GM04503 (cell line): ENCODE measurements at regions not wholly inside any gene's neighbourhood (a gene's known extent, or its start where the extent isn't known, plus 50 kb on each side); places are given as distances from the start of the nearest gene placed in this dataset.

ENCODE experiments used
- DNase-seq: peaks from one replicate; pipeline ENCODE4 v3.0.0-alpha.2; 2012; ENCODE audit warnings: low read depth

GRCh38 chr10:57535306-57535705, 732.4 kb downstream of the IPMK start:
- no peak for DNase-seq

GRCh38 chr10:57513637-57514036, 754.1 kb downstream of the IPMK start:
- DNase-seq, result no peak

- no peak for DNase-seq
Observed at GRCh38 chr10:57507788-57508187, 759.9 kb downstream of the IPMK start.

DNA sequence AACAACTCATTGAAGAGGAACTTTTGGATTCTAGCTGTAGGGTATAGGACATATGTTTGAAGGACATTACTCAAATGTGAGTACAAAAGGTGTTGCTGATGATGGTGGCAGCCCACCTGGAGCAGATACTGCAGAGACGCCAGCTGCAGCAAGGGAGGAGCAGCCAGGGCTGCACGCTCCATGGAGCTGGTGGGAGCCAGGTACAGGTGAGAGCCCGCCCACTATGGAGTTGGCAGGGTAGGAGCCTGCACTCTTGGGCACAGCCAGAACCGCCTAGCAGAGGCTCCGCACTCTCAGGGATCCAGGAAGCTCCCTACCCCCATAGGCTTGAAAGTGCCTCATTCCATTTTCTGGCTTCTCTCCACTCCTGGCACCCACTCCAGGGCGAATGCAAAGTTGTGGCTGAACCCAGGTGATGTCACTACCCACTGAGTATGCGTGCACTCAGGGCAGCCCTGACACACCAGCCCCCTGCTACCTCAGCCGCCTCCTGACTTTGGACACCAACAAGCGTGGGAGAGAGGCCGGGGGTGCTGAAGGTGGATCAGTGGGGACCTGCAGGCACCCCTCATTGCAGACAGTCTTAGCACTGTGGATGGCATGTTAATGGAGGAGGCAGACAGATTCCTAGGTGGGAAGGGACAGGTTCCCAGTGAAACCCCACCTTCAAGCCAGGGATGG, 761.1 kb downstream of the IPMK start:
- DNase-seq, result no peak

DNA sequence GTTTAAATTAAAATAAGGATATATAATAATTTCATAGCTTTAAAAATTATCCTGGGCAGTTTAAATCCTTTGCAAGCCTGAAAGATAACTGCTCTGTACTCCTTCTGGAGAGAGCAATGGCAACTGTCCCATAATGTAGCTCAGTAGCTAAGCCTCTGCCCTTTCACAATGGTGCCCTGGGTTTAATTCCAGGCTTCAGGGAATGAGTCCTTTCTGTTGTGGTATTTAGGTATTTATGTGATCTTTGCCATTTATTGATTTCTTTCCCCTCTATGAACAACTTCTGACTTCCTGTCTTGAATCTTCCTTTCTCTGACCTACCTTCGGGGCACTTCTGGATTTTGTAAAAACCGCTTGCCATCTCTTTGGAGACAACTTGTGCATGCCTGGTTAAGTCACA, 773.2 kb downstream of the IPMK start:
- no peak for DNase-seq

- DNase-seq, result no peak
Observed at GRCh38 chr10:57482259-57482658, 785.4 kb downstream of the IPMK start.

- no peak for DNase-seq
Observed at GRCh38 chr10:57472823-57473619, 794.7 kb downstream of the IPMK start.

DNA sequence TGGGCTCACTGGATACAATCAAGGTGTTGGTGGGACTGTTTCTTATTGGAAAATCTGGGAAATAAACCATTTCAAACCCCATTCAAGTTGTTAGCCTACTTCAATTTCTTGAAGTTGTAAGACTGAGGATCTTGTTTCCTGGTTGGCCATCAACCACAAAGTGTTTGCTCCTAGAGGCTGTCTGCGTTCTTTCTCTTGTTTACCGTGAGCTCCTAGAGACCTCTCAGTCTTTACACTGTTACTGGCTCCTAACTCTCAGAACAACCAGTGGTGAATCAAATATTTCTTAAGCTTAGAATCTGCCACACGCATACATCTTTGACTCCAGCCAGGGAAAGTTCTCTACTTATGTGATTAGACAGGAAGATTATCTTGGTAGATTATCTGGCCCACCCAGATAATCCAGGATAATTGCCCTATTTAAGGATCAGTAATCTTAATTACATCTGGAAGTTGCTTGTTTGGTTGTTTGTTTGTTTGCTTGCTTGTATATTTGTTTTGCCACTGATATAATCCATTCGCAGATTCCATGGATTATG, 798.7 kb downstream of the IPMK start:
- DNase-seq, result no peak

DNA sequence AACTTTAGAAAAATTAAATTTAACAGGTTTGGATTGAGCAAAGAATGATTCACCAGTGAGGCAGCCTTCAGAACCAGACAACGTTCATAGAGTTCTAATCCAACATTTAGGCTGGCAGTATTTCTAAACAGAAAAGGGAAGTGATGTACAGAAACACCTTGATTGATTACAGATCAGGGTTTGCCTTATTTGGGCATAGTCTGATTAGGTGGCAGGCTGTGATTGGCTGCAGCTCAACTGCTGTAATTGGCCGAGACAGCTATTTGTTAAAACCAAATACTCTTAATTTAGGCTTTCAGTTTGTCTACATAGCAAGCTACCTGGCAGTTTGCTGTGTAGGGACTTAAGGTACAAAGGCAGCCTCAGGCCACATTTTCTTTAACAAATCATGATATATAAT, 802.5 kb downstream of the IPMK start:
- DNase-seq, result no peak

GRCh38 chr10:57460540-57460939, 807.2 kb downstream of the IPMK start:
- no peak for DNase-seq

- DNase-seq, result no peak
Observed at GRCh38 chr10:57457972-57458512, 809.7 kb downstream of the IPMK start.

DNA sequence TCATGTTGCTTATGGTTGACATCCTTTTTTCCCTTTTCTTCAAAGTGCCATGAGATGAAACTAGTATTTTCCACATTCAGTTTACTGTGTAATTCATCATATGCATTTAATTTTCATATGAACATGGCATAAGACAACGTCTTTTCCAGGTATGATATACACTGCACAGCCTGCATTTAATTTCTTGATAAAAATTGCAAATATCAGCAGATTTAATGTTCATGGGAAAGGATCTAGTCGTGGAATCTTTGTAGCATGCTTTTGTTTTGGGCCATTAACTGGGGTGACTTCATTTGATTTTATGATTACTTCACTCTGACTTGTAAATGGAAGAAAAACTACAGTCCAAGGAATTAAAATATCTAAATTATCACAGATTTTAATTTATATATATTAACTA, 837.3 kb downstream of the IPMK start:
- no peak for DNase-seq

GRCh38 chr10:57420881-57421280, 846.8 kb downstream of the IPMK start:
- DNase-seq, result no peak

DNA sequence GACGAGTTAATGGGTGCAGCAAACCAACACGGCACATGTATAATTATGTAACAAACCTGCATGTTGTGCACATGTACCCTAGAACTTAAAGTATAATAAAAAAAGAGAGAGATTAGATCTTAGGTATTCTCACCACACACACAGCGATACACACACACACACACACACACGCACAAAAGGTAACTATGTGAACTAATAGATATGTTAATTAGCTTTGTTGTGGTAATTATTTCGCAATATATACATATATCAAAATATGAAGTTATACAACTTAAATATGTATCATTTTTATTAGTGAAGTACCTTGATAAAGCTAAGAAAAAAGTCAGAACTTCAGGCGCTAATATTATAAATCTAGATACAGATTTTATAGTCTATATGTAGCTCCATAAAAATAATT, 849.2 kb downstream of the IPMK start:
- no peak for DNase-seq

DNA sequence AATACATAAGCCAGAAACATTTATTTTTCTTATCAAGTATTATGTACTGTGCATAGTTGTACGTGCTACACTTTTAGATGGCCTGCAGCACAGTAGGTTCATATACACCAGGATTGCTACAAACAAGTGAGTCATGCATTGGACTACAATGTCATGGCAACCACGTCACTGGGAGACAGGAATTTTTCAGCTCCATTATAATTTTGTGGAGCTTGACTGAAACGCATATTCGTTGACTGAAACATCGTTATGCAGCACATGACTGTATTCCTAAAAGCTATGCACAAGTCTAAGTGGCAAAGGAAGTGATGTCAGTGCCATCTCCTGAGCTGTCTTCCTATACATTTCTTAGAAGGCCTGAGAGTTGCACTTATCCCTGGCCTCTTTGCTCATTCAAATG, 871.8 kb downstream of the IPMK start:
- DNase-seq, result no peak

- no peak for DNase-seq
Observed at GRCh38 chr10:57367412-57367811, 900.3 kb downstream of the IPMK start.

DNA sequence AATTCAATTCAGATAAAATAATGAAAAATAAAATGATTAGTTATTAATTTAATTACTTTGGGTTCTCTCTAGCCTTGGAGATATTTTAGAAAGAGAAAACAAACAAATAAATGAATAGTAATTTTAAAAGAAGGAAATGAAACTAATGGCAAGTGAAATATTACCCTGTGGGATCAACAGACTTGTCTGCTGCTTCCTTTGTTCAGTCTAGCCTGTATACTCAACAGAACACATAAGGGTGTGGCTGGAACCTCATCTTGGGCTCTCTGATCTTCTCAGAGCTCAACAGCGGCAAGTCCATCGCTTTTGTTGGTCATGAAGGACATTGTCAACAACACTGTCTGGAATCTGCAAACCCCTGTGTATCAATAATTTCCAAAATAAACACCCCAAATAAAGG, 904.9 kb downstream of the IPMK start:
- DNase-seq, result no peak

- no peak for DNase-seq
Observed at GRCh38 chr10:57353403-57354003, 914.2 kb downstream of the IPMK start.

DNA sequence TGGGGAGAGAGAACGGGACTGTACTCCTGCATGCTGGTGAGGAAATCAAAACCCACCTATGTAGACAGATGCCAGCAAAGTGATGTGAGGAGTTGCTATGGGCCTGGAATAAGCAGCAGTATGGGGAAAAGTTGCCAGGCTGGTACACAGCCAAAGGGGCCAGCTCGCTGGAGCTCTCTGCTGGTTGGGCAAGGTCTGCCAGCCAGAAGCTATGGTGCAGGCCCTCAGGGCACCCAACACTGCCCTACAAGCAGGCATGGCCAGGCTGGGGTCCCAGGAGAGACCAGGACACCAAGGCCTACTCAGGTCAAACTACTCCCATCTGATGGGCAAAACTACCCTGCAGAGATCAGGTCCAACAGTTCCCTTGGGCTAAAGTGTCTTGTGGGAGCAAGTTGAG, 916.6 kb downstream of the IPMK start:
- no peak for DNase-seq

DNA sequence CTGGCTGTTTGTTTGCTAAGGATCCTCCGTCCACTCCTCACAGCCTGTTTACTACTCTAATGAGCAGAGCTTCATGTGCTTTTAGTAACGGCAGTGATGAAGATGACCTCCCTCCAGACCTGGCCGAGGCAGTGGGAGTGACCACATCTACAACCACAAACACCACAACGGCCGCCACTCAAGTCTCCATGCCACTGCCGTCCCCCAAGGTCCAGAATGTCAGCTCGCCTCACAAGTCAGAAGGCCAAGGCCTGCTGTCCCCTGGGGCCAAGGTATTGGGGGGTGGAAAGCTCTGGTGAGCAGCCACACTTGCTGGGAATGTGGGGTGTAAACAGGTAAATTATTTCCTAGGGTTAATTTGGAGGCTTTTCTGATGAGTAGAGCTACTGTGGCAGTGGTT, 926.4 kb downstream of the IPMK start:
- DNase-seq, result no peak

- peak; percentile 1 for DNase-seq
Observed at GRCh38 chr10:57338823-57339558, 928.7 kb downstream of the IPMK start.

- no peak for DNase-seq
Observed at GRCh38 chr10:57336865-57337264, 930.8 kb downstream of the IPMK start.
